Upper lobe of left lung (tissue), 4 donors: ENCODE measurements at regions not wholly inside any gene's neighbourhood (a gene's known extent, or its start where the extent isn't known, plus 50 kb on each side); places are given as distances from the start of the nearest gene placed in this dataset.

Source experiments
- EP300 ChIP-seq, 4 donors: sonication (generic); formaldehyde crosslinking; IDR thresholded peaks; one replicate each; pipeline ENCODE4 v1.5.1; 2017; ENCODE audit warnings: antibody characterized with exemption in 4 of 4, control low read depth in 2 of 4
- POLR2A ChIP-seq, 4 donors: fragments of 450-650 bp; IDR thresholded peaks; one replicate each; pipeline ENCODE4 v1.5.1; 2016 to 2017; ENCODE audit warnings: antibody characterized with exemption in 4 of 4, mild to moderate bottlenecking in 2 of 4
- POLR2AphosphoS5 ChIP-seq, 2 donors: sonication (generic); formaldehyde crosslinking; IDR thresholded peaks; one replicate each; pipeline ENCODE4 v1.5.1; 2017; ENCODE audit warnings: antibody characterized with exemption in 2 of 2
- TF ChIP-seq, protein P1 (sequence below), 6 experiments: fragments of 450-650 bp in 4 of 6; fragments of 200-600 bp in 2 of 6; sonication (generic) in 2 of 6; IDR thresholded peaks; one replicate each; pipeline ENCODE4 v1.5.1; 2016 to 2019; ENCODE audit warnings: antibody characterized with exemption in 6 of 6

DNA sequence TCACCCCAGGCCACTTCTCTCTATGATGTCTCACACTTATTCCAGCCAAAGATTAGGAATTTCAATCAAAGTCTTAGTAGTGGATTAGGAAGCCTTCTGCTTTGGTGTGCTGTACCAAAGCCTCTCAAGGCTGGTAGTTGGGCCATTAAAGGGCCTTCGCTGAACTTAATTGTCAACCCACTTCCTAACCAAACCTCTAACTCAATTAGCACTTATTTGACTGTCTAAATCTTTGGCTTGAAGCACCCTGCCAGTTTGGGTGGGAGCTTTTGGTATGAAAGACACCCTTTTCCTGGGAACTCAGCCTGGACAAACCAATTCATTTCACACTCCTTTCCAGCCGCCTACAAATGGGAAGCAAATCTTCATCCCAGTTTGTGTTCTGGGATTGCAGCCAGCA is 81.5 kb downstream of the BMP2 start:
- TF ChIP-seq, protein P1, sequence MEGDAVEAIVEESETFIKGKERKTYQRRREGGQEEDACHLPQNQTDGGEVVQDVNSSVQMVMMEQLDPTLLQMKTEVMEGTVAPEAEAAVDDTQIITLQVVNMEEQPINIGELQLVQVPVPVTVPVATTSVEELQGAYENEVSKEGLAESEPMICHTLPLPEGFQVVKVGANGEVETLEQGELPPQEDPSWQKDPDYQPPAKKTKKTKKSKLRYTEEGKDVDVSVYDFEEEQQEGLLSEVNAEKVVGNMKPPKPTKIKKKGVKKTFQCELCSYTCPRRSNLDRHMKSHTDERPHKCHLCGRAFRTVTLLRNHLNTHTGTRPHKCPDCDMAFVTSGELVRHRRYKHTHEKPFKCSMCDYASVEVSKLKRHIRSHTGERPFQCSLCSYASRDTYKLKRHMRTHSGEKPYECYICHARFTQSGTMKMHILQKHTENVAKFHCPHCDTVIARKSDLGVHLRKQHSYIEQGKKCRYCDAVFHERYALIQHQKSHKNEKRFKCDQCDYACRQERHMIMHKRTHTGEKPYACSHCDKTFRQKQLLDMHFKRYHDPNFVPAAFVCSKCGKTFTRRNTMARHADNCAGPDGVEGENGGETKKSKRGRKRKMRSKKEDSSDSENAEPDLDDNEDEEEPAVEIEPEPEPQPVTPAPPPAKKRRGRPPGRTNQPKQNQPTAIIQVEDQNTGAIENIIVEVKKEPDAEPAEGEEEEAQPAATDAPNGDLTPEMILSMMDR (IDR thresholded peaks at IDR 0.05) = no peak
- TF ChIP-seq POLR2A (IDR thresholded peaks at IDR 0.05) (no peak), POLR2AphosphoS5 (IDR thresholded peaks at IDR 0.05) (no peak), EP300 (IDR thresholded peaks at IDR 0.05) (no peak)
